SK-N-SH treated with all-trans-retinoic acid at 6 μM for 48 hours (cell line): ENCODE measurements at regions not wholly inside any gene's neighbourhood (a gene's known extent, or its start where the extent isn't known, plus 50 kb on each side); places are given as distances from the start of the nearest gene placed in this dataset.

Experiments
- GLIS3 ChIP-seq: fragments of 250-450 bp; sonication (Bioruptor Pico); IDR thresholded peaks from 2 replicates; pipeline ENCODE4 v1.5.0; 2020; ENCODE audit warnings: mild to moderate bottlenecking, moderate library complexity
- ZC3H10 ChIP-seq: fragments of 250-450 bp; sonication (Bioruptor Pico); IDR thresholded peaks from 2 replicates; pipeline ENCODE4 v1.5.1; 2021; ENCODE audit warnings: mild to moderate bottlenecking, moderate library complexity
- ZFP30 ChIP-seq: fragments of 450-650 bp; formaldehyde crosslinking; IDR thresholded peaks from 2 replicates; pipeline ENCODE4 v1.5.0; 2022; ENCODE audit warnings: mild to moderate bottlenecking, moderate library complexity

GRCh38 chr17:14429084-14429483, 128.2 kb downstream of the HS3ST3B1 start:
- no peak for TF ChIP-seq ZFP30 (CRISPR knock-in tag)
- no peak for TF ChIP-seq ZC3H10
- no peak for TF ChIP-seq GLIS3 (CRISPR knock-in tag)
